ENCODE measurements at regions not wholly inside any gene's neighbourhood (a gene's known extent, or its start where the extent isn't known, plus 50 kb on each side); places are given as distances from the start of the nearest gene placed in this dataset.

- no peak for DNase-seq
Observed at GRCh38 chr10:21207852-21208646, 310.9 kb upstream of the NEBL start.

- no peak for DNase-seq
Observed at GRCh38 chr10:21205328-21205727, 308.2 kb upstream of the NEBL start.

GRCh38 chr10:21203473-21204107, 306.5 kb upstream of the NEBL start:
- DNase-seq: no peak

- DNase-seq: no peak
Observed at GRCh38 chr10:21202776-21203462, 305.8 kb upstream of the NEBL start.

- no peak for DNase-seq
Observed at GRCh38 chr10:21199501-21199900, 302.4 kb upstream of the NEBL start.

GRCh38 chr10:21197838-21198237, 300.7 kb upstream of the NEBL start:
- DNase-seq: no peak

- peak; percentile 55 to 66 for DNase-seq
Observed at GRCh38 chr10:21196822-21197395, 299.8 kb upstream of the NEBL start.

- no peak for DNase-seq
Observed at GRCh38 chr10:21195252-21195651, 298.1 kb upstream of the NEBL start.

- DNase-seq: no peak
Observed at GRCh38 chr10:21194510-21194993, 297.4 kb upstream of the NEBL start.

- DNase-seq: no peak
Observed at GRCh38 chr10:21193196-21193595, 296.1 kb upstream of the NEBL start.

- DNase-seq: no peak
Observed at GRCh38 chr10:21191512-21191911, 294.4 kb upstream of the NEBL start.

GRCh38 chr10:21184984-21185383, 287.9 kb upstream of the NEBL start:
- no peak for DNase-seq

- no peak for DNase-seq
Observed at GRCh38 chr10:21184216-21184615, 287.1 kb upstream of the NEBL start.

- no peak for DNase-seq
Observed at GRCh38 chr10:21183025-21183424, 285.9 kb upstream of the NEBL start.

GRCh38 chr10:21181451-21181850, 284.3 kb upstream of the NEBL start:
- DNase-seq: no peak

GRCh38 chr10:21180604-21181003, 283.5 kb upstream of the NEBL start:
- DNase-seq: no peak

- no peak for DNase-seq
Observed at GRCh38 chr10:21176934-21177480, 279.9 kb upstream of the NEBL start.

- DNase-seq: no peak
Observed at GRCh38 chr10:21175797-21176196, 278.7 kb upstream of the NEBL start.

- DNase-seq: no peak
Observed at GRCh38 chr10:21174715-21175495, 277.8 kb upstream of the NEBL start.

- peak; percentile 32 to 56 for DNase-seq
Observed at GRCh38 chr10:21173802-21174714, 276.9 kb upstream of the NEBL start.
